ENCODE measurements at regions not wholly inside any gene's neighbourhood (a gene's known extent, or its start where the extent isn't known, plus 50 kb on each side); places are given as distances from the start of the nearest gene placed in this dataset.

GRCh38 chr13:38618336-38618735 lies 68.5 kb upstream of the FREM2 start:
- FAIRE-seq: no peak

DNA sequence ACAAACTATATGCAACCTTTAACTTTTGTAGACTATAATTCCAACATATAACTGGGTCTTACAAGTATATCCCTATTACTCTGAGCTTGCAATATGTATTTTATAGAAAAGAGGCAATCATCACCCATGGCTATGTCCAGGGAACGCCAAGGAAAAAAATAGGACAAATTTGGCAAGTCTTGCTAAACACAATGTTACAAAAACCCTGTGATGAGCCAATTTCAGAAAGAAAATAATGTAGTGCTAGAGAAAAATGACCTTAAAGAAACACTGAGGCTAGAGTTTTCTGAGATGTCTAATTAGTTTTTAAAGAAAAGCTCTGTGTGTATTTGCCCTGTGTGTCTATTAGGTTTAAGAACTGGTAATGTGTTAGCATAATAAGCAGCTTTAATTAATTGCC lies 68.0 kb upstream of the FREM2 start:
- no peak for FAIRE-seq

DNA sequence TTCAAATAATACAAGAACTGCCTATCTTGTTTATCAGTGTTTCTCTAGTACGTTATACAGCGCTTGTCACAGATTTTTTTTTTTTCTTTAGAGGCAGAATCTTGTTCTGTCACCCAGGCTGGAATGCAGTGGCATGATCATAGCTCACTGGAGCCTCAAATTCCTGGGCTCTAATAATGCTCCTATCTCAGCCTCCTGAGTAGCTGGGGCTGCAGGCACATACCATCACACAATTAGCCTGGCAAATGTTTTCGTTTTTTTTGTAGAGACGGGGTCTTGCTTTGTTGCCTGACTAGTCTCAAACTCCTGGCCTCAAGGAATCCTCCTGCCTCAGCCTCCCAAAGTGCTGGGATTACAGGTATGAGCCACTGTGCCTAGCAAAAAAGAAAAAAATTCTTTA lies 66.0 kb upstream of the FREM2 start:
- no peak for FAIRE-seq

- FAIRE-seq: no peak
Measured at GRCh38 chr13:38624822-38625221, 62.1 kb upstream of the FREM2 start.

GRCh38 chr13:38628554-38628953 lies 58.3 kb upstream of the FREM2 start:
- no peak for FAIRE-seq

GRCh38 chr13:38630780-38631179 lies 56.1 kb upstream of the FREM2 start:
- no peak for FAIRE-seq

DNA sequence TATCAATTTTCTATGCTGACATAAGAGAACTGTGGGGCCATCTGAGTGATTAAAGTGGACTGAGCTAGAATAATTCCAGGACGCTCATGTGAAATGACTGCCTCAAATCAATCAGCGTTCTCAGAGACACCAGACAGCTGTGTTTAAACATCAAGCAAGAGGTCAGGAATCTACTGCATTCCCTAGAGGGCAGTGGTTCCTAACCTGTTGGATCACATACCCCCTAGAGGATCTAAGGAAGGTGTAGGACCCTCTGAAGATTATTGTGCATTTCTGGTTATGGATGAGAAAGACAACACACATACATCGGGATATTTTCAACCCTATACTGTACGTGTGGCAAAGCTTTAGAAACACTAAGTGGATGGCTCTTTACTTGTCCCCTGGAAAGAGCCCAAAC lies 51.8 kb upstream of the FREM2 start:
- no peak for FAIRE-seq

- FAIRE-seq: no peak
Measured at GRCh38 chr13:38636073-38636472, 50.8 kb upstream of the FREM2 start.

DNA sequence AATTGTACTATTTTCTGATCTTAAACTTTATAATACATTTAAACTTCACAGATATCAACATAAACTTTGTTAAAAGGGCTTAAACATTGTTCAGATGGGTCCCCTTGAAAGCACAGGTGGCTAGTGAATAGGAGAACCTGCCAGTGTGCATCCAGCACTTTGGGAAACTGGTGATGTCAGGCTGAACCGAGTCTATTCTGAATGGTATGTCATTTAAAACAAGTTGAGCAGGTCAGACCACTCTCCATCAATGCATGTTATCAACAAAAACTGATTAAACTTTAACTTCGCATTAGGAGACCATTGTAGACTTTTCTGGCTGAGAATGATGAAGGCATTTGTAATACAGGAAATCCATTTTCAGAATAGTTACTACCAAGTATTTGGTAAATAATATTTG lies 50.1 kb upstream of the FREM2 start:
- FAIRE-seq: no peak

Data from TTC549 (cell line).